ENCODE measurements at regions not wholly inside any gene's neighbourhood (a gene's known extent, or its start where the extent isn't known, plus 50 kb on each side); places are given as distances from the start of the nearest gene placed in this dataset.

GRCh38 chr2:8611700-8612099 is 70.2 kb upstream of the ID2 start:
- TF ChIP-seq YY1 (IDR thresholded peaks at IDR 0.05; ENCODE audit: insufficient read depth, insufficient read length) (no peak), SUZ12 (IDR thresholded peaks at IDR 0.05; ENCODE audit: extremely low read depth, insufficient read depth, insufficient read length) (no peak), ZNF274 (IDR thresholded peaks at IDR 0.05; ENCODE audit: low read depth, low read length) (no peak)

Data from NT2/D1 (cell line).